ENCODE measurements at regions not wholly inside any gene's neighbourhood (a gene's known extent, or its start where the extent isn't known, plus 50 kb on each side); places are given as distances from the start of the nearest gene placed in this dataset.

DNA sequence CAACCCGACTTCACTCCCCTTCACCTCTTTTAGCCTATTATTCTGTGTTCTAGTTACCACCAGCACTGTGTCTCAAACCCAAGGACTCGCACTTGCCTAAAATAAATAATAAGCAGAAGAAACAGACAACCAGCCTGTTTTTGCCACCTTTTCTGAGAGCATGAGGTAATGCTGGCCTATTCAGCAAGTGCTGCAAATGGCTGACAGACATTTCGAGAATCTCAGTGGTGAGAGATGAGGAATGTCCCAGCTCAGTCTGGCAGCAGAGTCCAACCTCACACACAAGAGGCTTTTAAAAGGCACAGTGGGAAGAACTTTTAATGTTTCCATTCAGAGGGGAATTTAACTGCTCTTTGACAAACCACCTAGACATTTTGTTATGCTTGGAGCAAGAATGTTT is 143.3 kb upstream of the GMNC start:
- Histone ChIP-seq H3K4me3 (no peak overlapping the region), H3K36me3 (no peaks in the 10 kb centered on the region), H3K9me3 (replicated peaks) (peaks cover under 1% of the 10 kb centered on the region), H3K27ac (replicated peaks) (no peak overlapping the region), H3K4me1 (no peaks in the 10 kb centered on the region), H3K27me3 (ENCODE audit: low read depth) (no peaks in the 10 kb centered on the region)
- no peak for DNase-seq
- intact Hi-C loops (cut with micrococcal nuclease): no loop called here
- no peak for TF ChIP-seq CTCF (IDR thresholded peaks at IDR 0.05; ENCODE audit: borderline replicate concordance)

- H3K27me3 ChIP-seq (ENCODE audit: low read depth): no peaks in the 10 kb centered on the region
- TF ChIP-seq CTCF (IDR thresholded peaks at IDR 0.05; ENCODE audit: borderline replicate concordance): no peak
- intact Hi-C loops (cut with micrococcal nuclease): no loop called here
- DNase-seq: no peak
- no peaks in the 10 kb centered on the region for H3K4me1 ChIP-seq
- H3K4me3 ChIP-seq: no peak overlapping the region
- no peaks in the 10 kb centered on the region for H3K9me3 ChIP-seq (replicated peaks)
- H3K27ac ChIP-seq (replicated peaks): no peak overlapping the region
- no peaks in the 10 kb centered on the region for H3K36me3 ChIP-seq
These were observed 141.2 kb upstream of the GMNC start for GRCh38 chr3:191003742-191004141.

- H3K27ac ChIP-seq (replicated peaks): no peak overlapping the region
- H3K9me3 ChIP-seq (replicated peaks): no peaks in the 10 kb centered on the region
- no peak overlapping the region for H3K4me3 ChIP-seq
- H3K4me1 ChIP-seq: no peaks in the 10 kb centered on the region
- H3K27me3 ChIP-seq (ENCODE audit: low read depth): no peaks in the 10 kb centered on the region
- intact Hi-C loops (cut with micrococcal nuclease): no loop called here
- no peak for TF ChIP-seq CTCF (IDR thresholded peaks at IDR 0.05; ENCODE audit: borderline replicate concordance)
- H3K36me3 ChIP-seq: no peaks in the 10 kb centered on the region
- DNase-seq: no peak
These were observed 133.8 kb upstream of the GMNC start for GRCh38 chr3:190996181-190996775.

GRCh38 chr3:190995156-190995555 is 132.7 kb upstream of the GMNC start:
- no peak for DNase-seq
- Histone ChIP-seq H3K27me3 (ENCODE audit: low read depth) (no peaks in the 10 kb centered on the region), H3K4me3 (no peak overlapping the region), H3K4me1 (no peaks in the 10 kb centered on the region), H3K27ac (replicated peaks) (no peak overlapping the region), H3K36me3 (no peaks in the 10 kb centered on the region), H3K9me3 (replicated peaks) (no peaks in the 10 kb centered on the region)
- intact Hi-C loops (cut with micrococcal nuclease): no loop called here
- no peak for TF ChIP-seq CTCF (IDR thresholded peaks at IDR 0.05; ENCODE audit: borderline replicate concordance)

DNA sequence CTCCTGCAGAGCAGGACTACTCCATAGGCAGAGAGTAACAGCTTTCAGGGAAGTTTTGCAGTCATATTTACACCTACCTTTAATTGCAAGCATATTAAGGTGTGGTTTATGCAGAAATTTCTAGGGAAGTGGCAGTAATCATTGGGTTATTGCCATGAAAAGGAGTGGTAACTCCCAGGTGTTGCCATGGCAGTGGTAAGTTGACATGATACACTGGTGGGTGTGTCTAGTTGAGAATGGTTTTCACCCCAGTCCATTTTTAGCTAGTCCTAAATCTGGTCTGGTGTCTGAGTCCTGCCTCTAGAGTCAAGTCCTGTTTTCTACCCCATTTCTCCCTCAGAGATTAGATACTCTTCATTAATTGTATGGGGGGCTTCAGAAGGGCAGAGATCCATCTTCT is 128.4 kb upstream of the GMNC start:
- TF ChIP-seq CTCF (IDR thresholded peaks at IDR 0.05; ENCODE audit: borderline replicate concordance): no peak
- H3K9me3 ChIP-seq (replicated peaks): peaks cover 26% of the 10 kb centered on the region
- no peak for DNase-seq
- no peak overlapping the region for H3K4me3 ChIP-seq
- H3K27ac ChIP-seq (replicated peaks): no peak overlapping the region
- H3K36me3 ChIP-seq: no peaks in the 10 kb centered on the region
- no peaks in the 10 kb centered on the region for H3K4me1 ChIP-seq
- no peaks in the 10 kb centered on the region for H3K27me3 ChIP-seq (ENCODE audit: low read depth)
- intact Hi-C loops (cut with micrococcal nuclease): no loop called here

All from left ventricle myocardium inferior (tissue), 1 donor.